Large intestine (tissue), 3 donors: ENCODE measurements at regions not wholly inside any gene's neighbourhood (a gene's known extent, or its start where the extent isn't known, plus 50 kb on each side); places are given as distances from the start of the nearest gene placed in this dataset.
A peak's percentile ranks its signal among the peaks of the same experiment; 100 is the strongest.

ENCODE experiments used
- DNase-seq, 2 donors: peaks; one replicate each; pipeline versions ENCODE4 v3.0.0 to v3.0.0-alpha.2; 2013
- H3K27ac ChIP-seq: one replicate; pipeline ENCODE4 v1.5.1; 2013; ENCODE audit warnings: low read length
- H3K27me3 ChIP-seq: 2 replicates; pipeline ENCODE4 v1.6.1; 2013; ENCODE audit warnings: low read length; ENCODE audit not compliant: control insufficient read depth, insufficient read depth
- H3K36me3 ChIP-seq: 2 replicates; pipeline ENCODE4 v1.6.1; 2013; ENCODE audit warnings: low read length; ENCODE audit not compliant: control insufficient read depth, insufficient read depth
- H3K4me1 ChIP-seq: one replicate; pipeline ENCODE4 v1.6.1; 2013; ENCODE audit warnings: low read length; ENCODE audit not compliant: control insufficient read depth, insufficient read depth
- H3K4me3 ChIP-seq: one replicate; pipeline ENCODE4 v1.5.1; 2013; ENCODE audit warnings: low read length
- H3K9me3 ChIP-seq: one replicate; pipeline ENCODE4 v1.6.1; 2013; ENCODE audit warnings: mild to moderate bottlenecking, low read depth, low read length, moderate library complexity; ENCODE audit not compliant: control insufficient read depth
- WGBS: methylation state at CpG from one replicate; pipeline ENCODE4 v1.1.5; 2013; ENCODE audit warnings: low lambda C conversion rate; ENCODE audit not compliant: insufficient coverage; 5-methylcytosine and 5-hydroxymethylcytosine counted together

DNA sequence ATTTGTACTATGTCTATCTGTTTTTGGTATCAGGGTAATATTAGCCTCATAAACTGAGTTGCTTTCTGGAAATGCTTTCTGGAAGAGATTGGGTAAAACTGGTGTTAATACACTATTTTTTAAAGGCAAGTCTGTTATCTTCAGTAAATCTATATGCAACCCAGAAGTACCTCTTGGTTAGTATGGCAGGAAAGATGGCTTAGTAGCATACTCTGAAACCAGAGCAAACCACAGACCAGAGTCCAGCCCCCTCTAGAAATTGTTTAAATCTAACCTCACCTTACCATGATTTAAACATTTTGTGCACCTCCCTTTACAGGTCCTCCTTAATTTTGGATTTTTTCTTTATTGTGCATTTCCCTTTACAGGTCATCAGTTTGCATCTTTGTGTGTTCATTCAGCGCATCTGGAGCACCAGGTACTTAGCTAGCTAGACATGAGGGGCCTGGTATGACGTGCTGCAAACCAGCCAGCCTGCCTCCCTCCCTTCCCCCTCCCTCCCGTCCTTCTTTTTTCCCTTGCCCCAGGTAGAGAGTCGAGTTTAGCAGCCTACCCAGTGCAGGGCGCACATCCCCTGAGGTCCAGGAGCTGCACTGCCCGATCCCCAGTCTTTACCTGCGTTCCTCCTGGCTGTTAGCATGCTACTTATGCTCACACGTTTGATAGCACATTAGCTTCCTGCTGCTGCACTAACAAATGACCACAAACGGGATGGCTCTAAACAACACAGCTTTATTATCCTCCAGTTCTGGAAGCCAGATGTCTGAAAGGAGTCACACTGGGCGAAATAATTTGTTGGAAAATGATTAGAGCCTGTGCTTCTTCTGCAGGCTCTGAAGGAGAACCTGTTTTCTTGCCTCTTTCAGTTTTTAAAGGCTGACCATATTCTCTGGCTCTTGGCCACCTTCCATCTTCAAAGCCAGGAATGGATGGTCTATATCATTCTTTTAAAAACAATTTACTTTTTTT is 299.9 kb upstream of the HABP2 start:
- Histone ChIP-seq H3K36me3 (no peaks in the 10 kb centered on the region), H3K4me1 (no peaks in the 10 kb centered on the region), H3K27ac (no peak overlapping the region), H3K4me3 (no peak overlapping the region), H3K27me3 (peaks cover 5% of the 10 kb centered on the region), H3K9me3 (no peaks in the 10 kb centered on the region)
- DNase-seq = no peak
- WGBS = no CpG with 5 or more reads among the region's 10 CpGs

DNA sequence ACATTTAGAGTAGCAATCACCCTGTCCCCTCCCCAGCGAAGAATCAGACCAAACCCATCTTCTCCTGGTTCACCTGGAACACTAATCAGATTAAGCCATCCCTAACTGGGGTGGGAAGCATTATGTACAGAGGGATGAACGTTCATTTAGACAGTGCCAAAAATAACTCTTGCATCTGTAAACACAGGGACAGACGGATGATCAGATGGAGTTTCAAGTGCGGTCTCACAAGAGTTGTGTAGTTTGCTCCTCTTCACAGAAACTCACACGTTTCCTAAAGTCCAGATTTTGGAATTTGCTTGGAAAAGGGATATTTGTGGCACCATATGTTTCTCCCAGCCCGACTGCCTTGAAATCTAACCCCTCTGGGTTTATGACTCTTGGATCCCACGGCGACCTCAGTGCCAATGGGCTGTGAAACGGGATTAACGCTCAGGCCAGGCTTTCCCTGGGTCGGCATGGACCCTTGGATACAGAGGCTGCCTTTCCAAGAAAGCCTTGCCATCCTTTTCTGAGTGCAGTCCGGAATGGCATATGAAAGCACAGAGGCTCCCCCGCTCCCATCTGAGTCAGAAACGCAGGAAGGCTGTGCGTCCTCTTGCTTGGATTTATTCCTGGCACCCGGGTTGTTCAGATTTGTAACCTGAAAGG is 293.2 kb upstream of the HABP2 start:
- DNase-seq = no peak
- WGBS = 40% methylated on average over 1 of the region's 16 CpGs
- no peaks in the 10 kb centered on the region for H3K4me1 ChIP-seq
- H3K27ac ChIP-seq = no peak overlapping the region
- no peaks in the 10 kb centered on the region for H3K36me3 ChIP-seq
- no peaks in the 10 kb centered on the region for H3K9me3 ChIP-seq
- H3K27me3 ChIP-seq = peaks cover 13% of the 10 kb centered on the region
- no peak overlapping the region for H3K4me3 ChIP-seq

DNA sequence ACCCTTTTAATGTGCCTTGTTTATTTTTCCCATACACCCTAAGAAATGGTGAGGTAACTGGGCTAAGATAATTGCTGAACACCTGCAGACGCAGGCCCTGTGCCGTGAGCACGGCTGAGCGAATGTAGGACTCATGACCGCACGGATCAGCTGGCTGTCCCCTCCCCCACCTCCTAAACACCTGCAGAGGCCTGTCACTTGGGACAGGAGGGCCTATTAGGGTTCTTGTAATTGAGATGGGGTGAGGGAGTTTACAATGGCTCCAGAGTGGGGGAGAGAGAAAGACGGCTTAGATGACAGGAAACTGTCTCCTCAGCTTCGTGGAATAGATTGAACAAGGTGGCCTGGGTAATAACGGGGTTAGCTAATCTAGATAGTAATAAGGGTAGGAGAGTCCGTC is 291.7 kb upstream of the HABP2 start:
- no peaks in the 10 kb centered on the region for H3K4me1 ChIP-seq
- H3K4me3 ChIP-seq = no peak overlapping the region
- DNase-seq = no peak
- H3K36me3 ChIP-seq = no peaks in the 10 kb centered on the region
- no peak overlapping the region for H3K27ac ChIP-seq
- H3K27me3 ChIP-seq = peaks cover 11% of the 10 kb centered on the region
- WGBS = 100% methylated on average over 1 of the region's 10 CpGs
- no peaks in the 10 kb centered on the region for H3K9me3 ChIP-seq

DNA sequence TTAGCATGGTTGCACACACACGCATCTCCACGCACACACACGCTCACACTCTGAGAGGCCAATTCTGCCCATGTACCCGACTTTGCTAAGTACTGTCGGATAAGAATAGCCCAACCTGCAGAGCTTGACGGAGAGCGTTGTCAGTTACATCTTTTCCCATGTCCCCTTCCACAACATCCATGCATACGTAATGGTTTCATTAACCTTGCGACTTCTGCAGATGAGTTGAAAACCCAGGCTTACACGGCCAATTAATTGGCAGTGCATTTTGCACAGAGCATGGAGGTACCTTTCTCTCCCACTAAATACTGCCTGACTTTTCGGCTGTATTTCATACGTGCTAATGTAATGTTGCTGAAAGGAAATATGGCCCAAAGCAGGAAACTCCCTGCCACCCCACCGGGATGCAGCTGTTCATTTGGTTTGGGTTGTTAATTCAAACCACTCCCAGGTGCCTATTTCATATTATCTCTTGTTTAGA is 291.2 kb upstream of the HABP2 start:
- DNase-seq = no peak
- H3K4me3 ChIP-seq = no peak overlapping the region
- no peaks in the 10 kb centered on the region for H3K36me3 ChIP-seq
- WGBS = 93% methylated on average over 3 of the region's 13 CpGs
- H3K9me3 ChIP-seq = no peaks in the 10 kb centered on the region
- H3K27ac ChIP-seq = no peak overlapping the region
- no peaks in the 10 kb centered on the region for H3K4me1 ChIP-seq
- H3K27me3 ChIP-seq = peaks cover 9% of the 10 kb centered on the region

DNA sequence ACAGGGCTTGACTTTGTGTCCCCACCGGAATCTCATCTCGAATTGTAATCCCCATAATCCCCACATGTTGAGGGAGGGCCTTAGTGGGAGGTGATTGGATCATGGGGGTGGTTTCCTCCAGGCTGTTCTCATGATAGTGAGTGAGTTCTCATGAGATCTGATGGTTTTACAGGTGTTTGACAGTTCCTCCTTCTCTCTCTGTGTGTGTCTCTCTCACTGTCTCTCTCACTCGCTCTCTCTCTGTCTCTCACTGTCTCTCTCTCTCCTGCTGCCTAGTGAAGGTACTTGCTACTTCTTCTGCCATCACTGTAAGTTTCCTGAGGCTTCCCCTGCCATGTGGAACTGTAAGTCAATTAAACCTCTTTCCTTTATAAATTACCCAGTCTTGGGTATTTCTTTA is 289.8 kb upstream of the HABP2 start:
- no peaks in the 10 kb centered on the region for H3K4me1 ChIP-seq
- H3K36me3 ChIP-seq = no peaks in the 10 kb centered on the region
- peaks cover 7% of the 10 kb centered on the region for H3K27me3 ChIP-seq
- H3K9me3 ChIP-seq = no peaks in the 10 kb centered on the region
- 80% methylated on average over 1 of the region's 3 CpGs for WGBS
- no peak overlapping the region for H3K27ac ChIP-seq
- no peak for DNase-seq
- no peak overlapping the region for H3K4me3 ChIP-seq

DNA sequence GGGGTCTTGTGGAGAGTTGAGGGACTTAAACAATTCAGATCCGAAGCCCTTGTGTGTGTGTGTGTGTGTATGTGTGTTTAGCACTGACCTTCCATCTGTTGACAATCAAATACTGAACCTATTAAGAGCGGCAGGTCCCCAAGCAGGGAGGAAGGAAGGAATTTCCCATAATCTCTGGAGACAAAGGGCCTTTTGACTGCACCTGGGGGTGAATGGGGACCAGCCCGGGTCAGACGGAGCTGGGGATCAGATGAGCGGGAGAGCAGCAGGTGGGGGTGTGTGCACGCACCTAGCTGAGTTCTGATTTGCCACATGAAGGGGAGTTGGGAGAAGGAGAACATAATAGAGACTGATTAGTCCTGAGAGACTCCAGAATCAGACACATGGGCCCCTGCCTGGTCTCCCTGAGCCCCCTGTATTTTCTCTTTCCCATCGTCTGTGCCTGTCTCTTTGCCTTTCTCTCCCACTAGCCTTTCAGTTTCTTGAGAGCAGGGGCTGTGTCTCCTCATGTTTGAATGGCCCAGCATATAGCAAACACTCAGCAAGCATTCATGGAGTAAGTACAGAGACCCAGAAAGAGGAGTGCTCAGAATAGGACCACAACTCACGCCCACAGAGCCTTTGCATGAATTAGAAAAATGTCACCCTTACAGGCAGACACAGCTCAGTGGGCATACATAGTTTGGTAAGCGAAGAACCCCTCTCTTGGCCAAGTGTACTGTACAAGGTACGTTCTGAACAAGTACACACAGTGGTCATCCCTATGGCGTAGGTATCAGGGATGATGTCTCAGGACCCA is 288.3 kb upstream of the HABP2 start:
- H3K36me3 ChIP-seq = no peaks in the 10 kb centered on the region
- peak in 1 of 2 donors; percentile 18 for DNase-seq
- peaks cover 4% of the 10 kb centered on the region for H3K27me3 ChIP-seq
- H3K4me1 ChIP-seq = no peaks in the 10 kb centered on the region
- WGBS = 94% methylated on average over 2 of the region's 11 CpGs
- no peak overlapping the region for H3K4me3 ChIP-seq
- H3K27ac ChIP-seq = no peak overlapping the region
- no peaks in the 10 kb centered on the region for H3K9me3 ChIP-seq

DNA sequence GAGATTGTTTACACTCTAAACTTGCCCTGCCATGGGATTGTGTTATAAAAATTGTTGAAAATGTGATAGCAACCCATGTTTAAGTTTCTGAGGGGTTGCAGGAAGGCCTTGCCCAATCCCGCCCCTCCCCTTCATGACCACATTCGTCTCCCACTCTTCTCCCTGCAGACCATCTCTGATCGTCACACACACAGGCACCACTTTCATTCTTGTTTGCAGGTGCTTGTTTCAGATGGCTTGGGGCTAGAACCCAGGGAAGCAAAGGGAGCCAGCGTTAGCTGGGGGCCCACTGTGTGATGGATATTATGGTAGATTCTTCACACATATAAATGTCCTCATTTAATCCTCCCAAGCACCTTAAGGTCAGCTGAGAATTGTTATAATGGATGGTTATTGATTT is 286.7 kb upstream of the HABP2 start:
- WGBS = no CpG with 5 or more reads among the region's 4 CpGs
- H3K9me3 ChIP-seq = no peaks in the 10 kb centered on the region

DNA sequence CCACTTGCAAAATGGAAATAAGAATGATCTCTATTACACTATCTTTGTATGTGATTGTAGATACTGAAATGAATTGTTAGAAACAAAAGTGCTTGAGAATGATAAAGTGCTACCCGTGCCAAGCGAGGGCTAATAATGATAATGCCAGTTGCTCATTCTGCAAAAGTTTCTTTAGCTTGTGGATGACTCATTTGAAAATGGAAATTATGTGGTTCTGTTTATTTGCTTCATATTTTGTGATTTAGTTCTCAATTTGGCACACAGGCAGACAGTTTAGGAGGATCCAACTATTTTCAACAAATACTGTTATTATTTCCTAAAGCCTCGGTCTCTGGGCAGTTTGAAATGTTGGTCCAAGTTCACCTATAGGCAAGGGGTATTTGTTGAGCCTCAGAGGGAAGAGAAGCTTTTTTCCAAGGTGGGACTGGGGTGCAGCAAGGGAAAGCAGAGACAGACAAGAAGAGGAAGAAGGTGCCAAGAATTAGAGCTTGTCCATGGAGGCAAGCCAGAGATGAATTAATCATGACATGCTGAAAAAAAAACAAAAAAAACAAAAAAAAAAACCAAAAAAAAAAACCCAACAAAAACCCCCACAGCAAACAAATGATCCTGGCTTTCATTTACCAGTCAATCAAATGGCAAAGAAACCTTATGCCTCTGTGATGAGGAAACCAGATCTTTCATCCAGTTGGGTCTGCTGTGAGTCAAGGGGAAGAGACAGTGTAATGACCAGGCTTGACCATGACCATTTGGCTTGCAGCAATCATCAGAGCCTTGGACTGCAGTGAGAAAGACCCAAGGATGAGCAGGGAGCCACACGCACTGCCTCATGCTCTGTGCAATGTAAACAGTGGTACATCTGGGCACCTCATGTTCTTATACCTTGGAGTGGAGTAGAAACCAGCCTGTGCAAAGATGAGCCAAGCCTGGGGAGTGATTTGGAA is 285.0 kb upstream of the HABP2 start:
- Histone ChIP-seq H3K4me1 (peaks cover under 1% of the 10 kb centered on the region), H3K27me3 (no peaks in the 10 kb centered on the region), H3K27ac (no peak overlapping the region), H3K9me3 (no peaks in the 10 kb centered on the region), H3K4me3 (no peak overlapping the region), H3K36me3 (no peaks in the 10 kb centered on the region)
- 63% methylated on average over 1 of the region's 4 CpGs for WGBS
- DNase-seq = no peak

More for the DNA sequence above, 286.7 kb upstream of the HABP2 start:
- H3K27ac ChIP-seq = no peak overlapping the region
- DNase-seq = no peak
- H3K4me3 ChIP-seq = no peak overlapping the region
- H3K36me3 ChIP-seq = no peaks in the 10 kb centered on the region
- H3K27me3 ChIP-seq = no peaks in the 10 kb centered on the region
- no peaks in the 10 kb centered on the region for H3K4me1 ChIP-seq

DNA sequence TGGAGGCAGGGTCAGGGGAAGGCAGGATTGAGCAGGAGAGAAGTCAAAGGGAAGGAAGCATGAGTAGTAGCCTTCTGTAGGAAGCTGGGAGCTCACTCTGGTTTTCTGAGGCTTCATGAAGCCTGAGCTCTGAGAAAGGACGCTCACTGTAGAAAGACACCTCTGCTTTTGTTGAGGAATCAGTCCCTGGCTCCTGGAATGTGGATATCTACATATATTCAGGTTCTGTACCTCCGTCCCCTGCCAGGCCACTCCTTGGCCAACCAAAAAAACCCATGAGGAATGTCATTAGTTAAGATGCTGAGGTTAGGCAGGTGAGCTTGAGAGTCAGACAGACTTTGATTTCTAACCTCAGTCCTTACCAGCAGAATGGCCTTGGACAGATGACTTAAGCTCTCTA is 283.5 kb upstream of the HABP2 start:
- Histone ChIP-seq H3K9me3 (no peaks in the 10 kb centered on the region), H3K4me1 (peaks cover 5% of the 10 kb centered on the region), H3K27ac (no peak overlapping the region), H3K36me3 (no peaks in the 10 kb centered on the region), H3K27me3 (no peaks in the 10 kb centered on the region), H3K4me3 (no peak overlapping the region)
- DNase-seq = no peak
- no CpG with 5 or more reads among the region's 2 CpGs for WGBS
